SK-N-MC (cell line): ENCODE measurements at regions not wholly inside any gene's neighbourhood (a gene's known extent, or its start where the extent isn't known, plus 50 kb on each side); places are given as distances from the start of the nearest gene placed in this dataset.
"Not testable (repeated sequence)": the region's sequence is repeated elsewhere in the genome, so short reads cannot be mapped to it uniquely, and the experiment has no call there.

ENCODE experiments used
- DNase-seq: peaks from one replicate; pipeline ENCODE4 v3.0.0-alpha.2; 2011; ENCODE audit warnings: low read depth, low spot score
- H3K27ac ChIP-seq: fragments of 200-600 bp; sonication (generic); 2 replicates; pipeline ENCODE4 v1.5.1; 2016; ENCODE audit warnings: mixed run types
- H3K36me3 ChIP-seq: fragments of 200-600 bp; sonication (generic); 2 replicates; pipeline ENCODE4 v1.6.1; 2017; ENCODE audit warnings: antibody characterized with exemption, low read length, mixed read lengths; ENCODE audit not compliant: insufficient read depth
- H3K4me3 ChIP-seq: fragments of 200-600 bp; sonication (generic); 2 replicates; pipeline ENCODE4 v1.5.1; 2016
- H3K9ac ChIP-seq: fragments of 200-600 bp; sonication (generic); 2 replicates; pipeline ENCODE4 v1.8.0; 2017; ENCODE audit warnings: mixed run types, mixed read lengths; ENCODE audit not compliant: insufficient read length
- H3K9me3 ChIP-seq: fragments of 200-600 bp; sonication (generic); 2 replicates; pipeline ENCODE4 v1.6.1; 2017; ENCODE audit warnings: low read depth, mild to moderate bottlenecking, antibody characterized with exemption, low read length, moderate library complexity, mixed read lengths

- H3K4me3 ChIP-seq, H3K9ac ChIP-seq, DNase-seq, H3K9me3 ChIP-seq, H3K36me3 ChIP-seq, H3K27ac ChIP-seq: not testable (repeated sequence)
Observed at GRCh38 chr16:46386805-46387620, 234.2 kb downstream of the SHCBP1 start.

GRCh38 chr16:46386110-46386771 lies 234.9 kb downstream of the SHCBP1 start:
- not testable (repeated sequence) for DNase-seq, H3K36me3 ChIP-seq, H3K4me3 ChIP-seq, H3K9me3 ChIP-seq, H3K9ac ChIP-seq, H3K27ac ChIP-seq

GRCh38 chr16:46384285-46385061 lies 236.7 kb downstream of the SHCBP1 start:
- not testable (repeated sequence) for H3K9ac ChIP-seq, H3K4me3 ChIP-seq, DNase-seq

GRCh38 chr16:46383581-46383980 lies 237.6 kb downstream of the SHCBP1 start:
- H3K36me3 ChIP-seq, H3K4me3 ChIP-seq, H3K9me3 ChIP-seq, H3K27ac ChIP-seq, H3K9ac ChIP-seq, DNase-seq: not testable (repeated sequence)

More at GRCh38 chr16:46384285-46385061, 236.7 kb downstream of the SHCBP1 start:
- not testable (repeated sequence) for H3K36me3 ChIP-seq, H3K27ac ChIP-seq, H3K9me3 ChIP-seq

- not testable (repeated sequence) for H3K9me3 ChIP-seq, H3K36me3 ChIP-seq, H3K4me3 ChIP-seq, H3K27ac ChIP-seq, DNase-seq, H3K9ac ChIP-seq
Observed at GRCh38 chr16:46382791-46383541, 238.2 kb downstream of the SHCBP1 start.

- DNase-seq, H3K27ac ChIP-seq, H3K9ac ChIP-seq, H3K36me3 ChIP-seq, H3K9me3 ChIP-seq, H3K4me3 ChIP-seq: not testable (repeated sequence)
Observed at GRCh38 chr16:46382079-46382478, 239.1 kb downstream of the SHCBP1 start.

- not testable (repeated sequence) for H3K36me3 ChIP-seq, H3K27ac ChIP-seq, H3K9ac ChIP-seq, DNase-seq, H3K4me3 ChIP-seq, H3K9me3 ChIP-seq
Observed at GRCh38 chr16:46381344-46381743, 239.8 kb downstream of the SHCBP1 start.
